ENCODE measurements at regions not wholly inside any gene's neighbourhood (a gene's known extent, or its start where the extent isn't known, plus 50 kb on each side); places are given as distances from the start of the nearest gene placed in this dataset.

DNA sequence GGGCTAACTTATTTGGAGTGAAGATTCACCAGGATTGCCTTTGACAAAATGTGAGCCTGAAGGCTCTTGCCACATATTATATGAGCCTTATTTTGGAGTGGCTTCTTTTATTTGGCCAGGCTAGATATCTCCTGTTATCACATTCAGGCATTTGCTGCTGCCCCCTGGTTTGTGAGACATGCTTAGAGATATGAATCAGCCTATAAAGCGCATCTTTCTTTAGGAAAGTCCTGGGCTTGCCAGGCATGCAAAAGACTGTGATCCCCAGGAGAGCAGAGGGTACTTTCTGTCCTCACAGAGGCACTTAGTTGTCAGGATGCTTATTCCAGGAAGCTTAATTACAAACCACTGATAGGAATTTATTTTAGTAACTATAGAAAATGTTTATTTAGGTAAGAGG is 333.3 kb downstream of the FAT3 start:
- no peaks in the 10 kb centered on the region for H4K20me1 ChIP-seq (ENCODE audit: insufficient read depth, low read length)
- H3K4me2 ChIP-seq (ENCODE audit: insufficient read depth, low read length), result no peak overlapping the region
- H2AFZ ChIP-seq (ENCODE audit: low read depth, low read length), result no peak overlapping the region
- H3K9me3 ChIP-seq (ENCODE audit: insufficient read depth, low read length, severe bottlenecking), result no peaks in the 10 kb centered on the region
- H3K79me2 ChIP-seq (ENCODE audit: insufficient read depth, low read length), result no peaks in the 10 kb centered on the region
- H3K4me3 ChIP-seq (ENCODE audit: low read depth in 1 of 2, low read length in 2 of 2), result no peak overlapping the region
- no peaks in the 10 kb centered on the region for H3K27me3 ChIP-seq (ENCODE audit: insufficient read depth, low read length, poor library complexity)
- no peak for TF ChIP-seq EZH2 (IDR thresholded peaks at IDR 0.05; ENCODE audit: borderline replicate concordance, low read depth, low read length, severe bottlenecking)
- TF ChIP-seq, protein P1, sequence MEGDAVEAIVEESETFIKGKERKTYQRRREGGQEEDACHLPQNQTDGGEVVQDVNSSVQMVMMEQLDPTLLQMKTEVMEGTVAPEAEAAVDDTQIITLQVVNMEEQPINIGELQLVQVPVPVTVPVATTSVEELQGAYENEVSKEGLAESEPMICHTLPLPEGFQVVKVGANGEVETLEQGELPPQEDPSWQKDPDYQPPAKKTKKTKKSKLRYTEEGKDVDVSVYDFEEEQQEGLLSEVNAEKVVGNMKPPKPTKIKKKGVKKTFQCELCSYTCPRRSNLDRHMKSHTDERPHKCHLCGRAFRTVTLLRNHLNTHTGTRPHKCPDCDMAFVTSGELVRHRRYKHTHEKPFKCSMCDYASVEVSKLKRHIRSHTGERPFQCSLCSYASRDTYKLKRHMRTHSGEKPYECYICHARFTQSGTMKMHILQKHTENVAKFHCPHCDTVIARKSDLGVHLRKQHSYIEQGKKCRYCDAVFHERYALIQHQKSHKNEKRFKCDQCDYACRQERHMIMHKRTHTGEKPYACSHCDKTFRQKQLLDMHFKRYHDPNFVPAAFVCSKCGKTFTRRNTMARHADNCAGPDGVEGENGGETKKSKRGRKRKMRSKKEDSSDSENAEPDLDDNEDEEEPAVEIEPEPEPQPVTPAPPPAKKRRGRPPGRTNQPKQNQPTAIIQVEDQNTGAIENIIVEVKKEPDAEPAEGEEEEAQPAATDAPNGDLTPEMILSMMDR (IDR thresholded peaks at IDR 0.05; ENCODE audit: borderline replicate concordance, extremely low read depth, low read length, poor library complexity, severe bottlenecking), result no peak
- ATAC-seq (ENCODE audit: insufficient read depth, low read depth), result no peak
- H3K4me1 ChIP-seq (ENCODE audit: insufficient read depth, low read length), result no peaks in the 10 kb centered on the region
- H3K9ac ChIP-seq (ENCODE audit: low read depth, low read length), result no peak overlapping the region
- H3K36me3 ChIP-seq (ENCODE audit: insufficient read depth, low read length), result no peaks in the 10 kb centered on the region
- DNase-seq, result no peak
- no peak overlapping the region for H3K27ac ChIP-seq (ENCODE audit: low read length)

DNA sequence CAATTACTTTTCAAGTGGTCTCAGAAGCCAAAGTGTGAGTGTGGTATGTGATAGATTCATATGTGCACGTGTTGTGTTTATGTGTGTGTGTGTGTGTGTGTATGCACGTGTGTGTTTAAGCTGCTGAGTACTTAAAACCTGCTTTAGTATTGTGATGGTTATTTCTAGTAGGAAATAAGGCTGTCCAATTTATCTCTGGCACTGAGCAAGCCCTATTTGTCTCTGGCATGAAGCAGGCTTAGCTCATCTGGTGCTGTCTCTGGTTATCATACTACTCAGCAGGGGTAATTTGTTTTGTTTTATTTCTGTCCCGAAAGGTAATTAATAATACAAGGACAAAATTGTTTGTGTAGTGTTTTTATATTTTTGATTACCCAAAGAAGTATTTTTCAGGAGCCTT is 333.7 kb downstream of the FAT3 start:
- DNase-seq (no peak), ATAC-seq (ENCODE audit: insufficient read depth, low read depth) (no peak)
- Histone ChIP-seq H4K20me1 (ENCODE audit: insufficient read depth, low read length) (no peaks in the 10 kb centered on the region), H2AFZ (ENCODE audit: low read depth, low read length) (no peak overlapping the region), H3K36me3 (ENCODE audit: insufficient read depth, low read length) (no peaks in the 10 kb centered on the region), H3K27ac (ENCODE audit: low read length) (no peak overlapping the region), H3K4me3 (ENCODE audit: low read depth in 1 of 2, low read length in 2 of 2) (no peak overlapping the region), H3K9ac (ENCODE audit: low read depth, low read length) (no peak overlapping the region), H3K4me2 (ENCODE audit: insufficient read depth, low read length) (no peak overlapping the region), H3K9me3 (ENCODE audit: insufficient read depth, low read length, severe bottlenecking) (no peaks in the 10 kb centered on the region), H3K27me3 (ENCODE audit: insufficient read depth, low read length, poor library complexity) (no peaks in the 10 kb centered on the region), H3K4me1 (ENCODE audit: insufficient read depth, low read length) (no peaks in the 10 kb centered on the region), H3K79me2 (ENCODE audit: insufficient read depth, low read length) (no peaks in the 10 kb centered on the region)
- TF ChIP-seq, protein P1 (IDR thresholded peaks at IDR 0.05; ENCODE audit: borderline replicate concordance, extremely low read depth, low read length, poor library complexity, severe bottlenecking), result no peak
- TF ChIP-seq EZH2 (IDR thresholded peaks at IDR 0.05; ENCODE audit: borderline replicate concordance, low read depth, low read length, severe bottlenecking), result no peak

DNA sequence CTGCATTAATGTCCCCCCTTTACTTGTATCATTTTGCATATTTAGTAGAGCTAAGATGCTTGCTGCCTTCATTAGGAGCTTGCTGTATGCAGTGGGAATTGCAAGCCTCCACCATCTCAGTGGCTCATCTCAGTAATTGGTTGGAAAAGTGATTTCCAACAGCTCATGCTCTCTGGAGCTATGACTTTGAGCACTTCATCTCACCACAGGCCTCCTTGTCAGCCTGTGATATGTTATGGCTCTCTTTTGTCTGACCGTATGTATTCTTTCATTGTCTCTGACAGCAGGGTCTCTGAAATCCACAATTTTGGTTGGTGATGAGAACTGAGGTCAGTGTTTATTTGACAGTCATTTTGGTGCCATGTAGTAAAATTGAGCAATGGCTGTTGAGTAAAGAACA is 345.1 kb downstream of the FAT3 start:
- no peaks in the 10 kb centered on the region for H3K4me1 ChIP-seq (ENCODE audit: insufficient read depth, low read length)
- H3K79me2 ChIP-seq (ENCODE audit: insufficient read depth, low read length), result no peaks in the 10 kb centered on the region
- no peaks in the 10 kb centered on the region for H3K9me3 ChIP-seq (ENCODE audit: insufficient read depth, low read length, severe bottlenecking)
- no peak overlapping the region for H3K9ac ChIP-seq (ENCODE audit: low read depth, low read length)
- no peak overlapping the region for H3K27ac ChIP-seq (ENCODE audit: low read length)
- no peak overlapping the region for H3K4me2 ChIP-seq (ENCODE audit: insufficient read depth, low read length)
- no peaks in the 10 kb centered on the region for H3K27me3 ChIP-seq (ENCODE audit: insufficient read depth, low read length, poor library complexity)
- H3K4me3 ChIP-seq (ENCODE audit: low read depth in 1 of 2, low read length in 2 of 2), result no peak overlapping the region
- ATAC-seq (ENCODE audit: insufficient read depth, low read depth) (no peak), DNase-seq (no peak)
- H3K36me3 ChIP-seq (ENCODE audit: insufficient read depth, low read length), result no peaks in the 10 kb centered on the region
- no peaks in the 10 kb centered on the region for H4K20me1 ChIP-seq (ENCODE audit: insufficient read depth, low read length)
- TF ChIP-seq, protein P1 (IDR thresholded peaks at IDR 0.05; ENCODE audit: borderline replicate concordance, extremely low read depth, low read length, poor library complexity, severe bottlenecking), result no peak
- no peak for TF ChIP-seq EZH2 (IDR thresholded peaks at IDR 0.05; ENCODE audit: borderline replicate concordance, low read depth, low read length, severe bottlenecking)
- H2AFZ ChIP-seq (ENCODE audit: low read depth, low read length), result no peak overlapping the region

DNA sequence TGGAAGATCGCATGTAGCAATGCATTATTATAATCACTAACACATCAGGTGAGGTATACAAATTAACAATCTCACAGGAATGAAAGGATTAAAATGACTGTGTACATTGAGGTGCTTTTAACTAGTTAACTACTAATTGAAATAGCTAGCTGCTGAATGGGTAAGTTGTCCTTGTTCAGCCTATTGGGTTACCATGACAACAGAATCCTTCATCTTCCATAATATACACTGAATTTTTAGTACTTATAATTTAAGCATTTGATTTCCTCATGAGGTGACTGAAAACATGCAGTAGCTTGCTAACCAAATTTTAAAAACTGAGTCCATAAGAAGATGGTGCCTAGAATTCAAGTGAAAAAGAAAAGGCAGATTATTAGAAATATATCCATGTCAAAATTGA is 347.9 kb downstream of the FAT3 start:
- no peak for ATAC-seq (ENCODE audit: insufficient read depth, low read depth)
- TF ChIP-seq, protein P1 (IDR thresholded peaks at IDR 0.05; ENCODE audit: borderline replicate concordance, extremely low read depth, low read length, poor library complexity, severe bottlenecking), result no peak
- no peak for TF ChIP-seq EZH2 (IDR thresholded peaks at IDR 0.05; ENCODE audit: borderline replicate concordance, low read depth, low read length, severe bottlenecking)
- Histone ChIP-seq H3K4me2 (ENCODE audit: insufficient read depth, low read length) (no peak overlapping the region), H4K20me1 (ENCODE audit: insufficient read depth, low read length) (no peaks in the 10 kb centered on the region), H3K27me3 (ENCODE audit: insufficient read depth, low read length, poor library complexity) (no peaks in the 10 kb centered on the region), H2AFZ (ENCODE audit: low read depth, low read length) (no peak overlapping the region), H3K9me3 (ENCODE audit: insufficient read depth, low read length, severe bottlenecking) (no peaks in the 10 kb centered on the region), H3K4me1 (ENCODE audit: insufficient read depth, low read length) (no peaks in the 10 kb centered on the region), H3K9ac (ENCODE audit: low read depth, low read length) (no peak overlapping the region), H3K4me3 (ENCODE audit: low read depth in 1 of 2, low read length in 2 of 2) (no peak overlapping the region), H3K27ac (ENCODE audit: low read length) (no peak overlapping the region), H3K36me3 (ENCODE audit: insufficient read depth, low read length) (no peaks in the 10 kb centered on the region), H3K79me2 (ENCODE audit: insufficient read depth, low read length) (no peaks in the 10 kb centered on the region)
- no peak for DNase-seq
